ENCODE measurements at regions not wholly inside any gene's neighbourhood (a gene's known extent, or its start where the extent isn't known, plus 50 kb on each side); places are given as distances from the start of the nearest gene placed in this dataset.

DNA sequence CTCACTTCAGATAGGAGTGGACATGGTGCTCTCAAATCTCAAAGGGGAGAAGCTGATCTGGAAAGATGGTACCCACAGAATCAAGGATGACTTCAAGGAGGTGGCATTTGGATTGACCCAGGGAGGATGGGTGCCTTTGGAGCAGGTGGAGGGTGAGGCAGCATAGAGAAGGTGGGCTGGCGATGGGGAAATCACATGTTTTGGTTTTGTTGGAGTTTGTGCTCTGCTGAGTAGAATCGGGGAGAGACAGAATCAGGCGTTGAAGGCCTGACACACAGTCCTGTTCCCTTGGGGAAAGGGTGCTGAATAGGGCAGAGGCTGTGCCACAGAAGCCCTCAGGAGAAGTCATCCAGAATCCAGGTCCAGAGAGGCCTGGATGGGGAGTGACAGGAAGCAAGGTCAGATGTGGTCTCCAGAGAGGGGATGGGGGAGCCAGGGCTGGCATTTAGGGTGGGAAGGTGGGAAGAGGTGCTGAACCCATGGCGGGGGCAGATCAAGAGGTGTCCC, 291.1 kb downstream of the GLRX3 start:
- DNase-seq (ENCODE audit: insufficient read length, low spot score), result no peak
- FAIRE-seq, result no peak
- TF ChIP-seq, protein P1, sequence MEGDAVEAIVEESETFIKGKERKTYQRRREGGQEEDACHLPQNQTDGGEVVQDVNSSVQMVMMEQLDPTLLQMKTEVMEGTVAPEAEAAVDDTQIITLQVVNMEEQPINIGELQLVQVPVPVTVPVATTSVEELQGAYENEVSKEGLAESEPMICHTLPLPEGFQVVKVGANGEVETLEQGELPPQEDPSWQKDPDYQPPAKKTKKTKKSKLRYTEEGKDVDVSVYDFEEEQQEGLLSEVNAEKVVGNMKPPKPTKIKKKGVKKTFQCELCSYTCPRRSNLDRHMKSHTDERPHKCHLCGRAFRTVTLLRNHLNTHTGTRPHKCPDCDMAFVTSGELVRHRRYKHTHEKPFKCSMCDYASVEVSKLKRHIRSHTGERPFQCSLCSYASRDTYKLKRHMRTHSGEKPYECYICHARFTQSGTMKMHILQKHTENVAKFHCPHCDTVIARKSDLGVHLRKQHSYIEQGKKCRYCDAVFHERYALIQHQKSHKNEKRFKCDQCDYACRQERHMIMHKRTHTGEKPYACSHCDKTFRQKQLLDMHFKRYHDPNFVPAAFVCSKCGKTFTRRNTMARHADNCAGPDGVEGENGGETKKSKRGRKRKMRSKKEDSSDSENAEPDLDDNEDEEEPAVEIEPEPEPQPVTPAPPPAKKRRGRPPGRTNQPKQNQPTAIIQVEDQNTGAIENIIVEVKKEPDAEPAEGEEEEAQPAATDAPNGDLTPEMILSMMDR (IDR thresholded peaks at IDR 0.05; ENCODE audit: insufficient read depth, missing control alignments), result no peak

DNA sequence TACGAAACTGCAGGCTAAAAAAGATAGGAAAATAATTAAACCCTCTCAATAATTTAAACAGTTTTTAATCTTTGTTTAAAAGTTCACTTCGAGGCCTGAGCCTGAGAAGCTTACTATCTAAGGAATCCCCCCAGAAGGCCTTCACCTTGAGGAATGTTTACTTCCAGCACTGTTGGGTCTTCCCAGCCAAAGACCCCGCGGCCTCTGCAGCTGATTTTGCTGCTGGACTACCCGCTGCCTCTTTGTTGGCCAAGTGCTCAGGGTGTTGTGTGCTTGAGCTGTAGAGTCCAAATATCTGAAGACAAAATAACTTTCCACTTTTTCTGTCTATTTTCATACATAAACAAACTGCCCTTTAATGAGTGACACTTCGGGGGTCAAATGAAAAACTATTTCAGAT, 292.7 kb downstream of the GLRX3 start:
- DNase-seq (ENCODE audit: insufficient read length, low spot score) (no peak), FAIRE-seq (no peak)
- TF ChIP-seq, protein P1 (IDR thresholded peaks at IDR 0.05; ENCODE audit: insufficient read depth, missing control alignments), result no peak

DNA sequence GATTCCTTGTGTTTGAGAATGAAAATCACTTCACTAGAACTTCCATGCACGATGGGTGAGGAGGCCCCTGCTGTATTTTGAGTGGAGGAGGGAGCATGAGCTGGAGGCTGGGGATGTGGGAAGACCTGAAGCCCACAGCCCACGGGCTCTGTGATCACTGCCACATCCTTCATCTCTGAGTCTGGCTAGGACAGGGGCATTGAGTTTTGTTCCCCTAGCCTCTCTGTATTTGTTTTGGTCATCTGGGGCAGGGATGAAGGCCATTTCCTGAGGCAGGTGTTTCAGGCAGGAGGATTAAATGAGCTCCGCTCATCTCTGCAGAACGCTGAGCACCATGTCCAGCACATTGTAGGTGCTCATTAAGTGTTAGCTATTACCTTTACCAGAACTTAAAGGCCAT, 293.6 kb downstream of the GLRX3 start:
- TF ChIP-seq, protein P1 (IDR thresholded peaks at IDR 0.05; ENCODE audit: insufficient read depth, missing control alignments), result no peak
- no peak for FAIRE-seq
- no peak for DNase-seq (ENCODE audit: insufficient read length, low spot score)

DNA sequence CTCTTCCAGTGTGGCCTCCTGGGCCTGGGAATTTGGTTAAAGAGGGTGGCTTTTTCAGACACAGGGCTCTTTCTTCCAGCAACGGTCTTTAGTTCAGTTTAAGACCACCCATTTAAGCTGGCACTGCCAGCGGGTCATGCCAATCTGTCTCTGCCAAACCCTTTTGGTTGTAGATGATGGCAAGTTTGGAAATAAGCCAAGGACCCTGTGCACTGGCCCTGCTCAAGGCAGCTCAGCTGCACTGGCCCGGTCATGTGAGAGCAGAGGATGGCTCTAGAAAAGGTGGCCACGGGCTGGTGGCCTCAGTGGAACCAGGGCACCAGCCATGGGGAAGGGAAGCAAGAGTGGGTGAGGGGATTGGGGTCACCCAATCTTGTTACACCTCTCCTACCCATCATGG, 294.1 kb downstream of the GLRX3 start:
- FAIRE-seq, result no peak
- DNase-seq (ENCODE audit: insufficient read length, low spot score), result no peak
- TF ChIP-seq, protein P1 (IDR thresholded peaks at IDR 0.05; ENCODE audit: insufficient read depth, missing control alignments), result no peak

DNA sequence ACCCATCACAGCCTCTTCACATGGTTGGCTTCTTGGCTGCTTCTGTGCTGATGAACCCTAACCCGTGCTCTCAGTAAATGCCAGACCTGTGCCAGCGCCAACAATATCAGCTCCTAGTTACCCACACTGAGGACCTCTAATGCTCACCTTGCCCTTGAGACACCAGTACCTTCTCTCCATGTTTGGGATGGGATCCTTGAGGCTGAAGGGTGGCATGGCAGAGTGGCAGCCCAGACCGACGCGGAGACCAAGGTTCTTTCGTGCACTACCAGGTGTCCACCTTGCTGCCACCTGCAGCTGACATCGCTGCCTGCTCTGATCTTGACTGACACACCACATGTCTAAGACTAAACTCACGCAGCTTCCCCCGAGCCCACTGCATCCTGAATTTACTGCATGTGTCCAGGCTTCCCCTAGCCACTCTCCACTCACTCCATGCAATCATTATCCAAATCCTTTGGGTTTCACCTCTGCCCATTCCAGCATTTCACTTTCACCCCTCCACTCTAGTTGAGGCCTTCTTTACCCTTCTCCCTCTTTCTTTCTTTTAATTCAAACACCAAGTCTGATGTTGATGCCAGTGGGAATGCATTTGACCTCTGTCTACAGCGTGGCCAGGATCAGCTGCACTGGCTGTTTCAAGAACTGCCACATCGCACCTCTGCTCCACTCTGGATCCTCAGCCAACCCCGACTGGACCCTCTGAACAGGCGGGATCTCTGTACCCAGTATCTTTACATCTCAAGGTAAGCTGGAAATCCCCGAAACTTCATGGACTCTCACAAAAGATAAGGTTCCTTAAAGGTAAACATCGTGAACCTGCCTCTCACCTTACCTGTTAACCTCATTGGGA, 294.9 kb downstream of the GLRX3 start:
- FAIRE-seq (no peak), DNase-seq (ENCODE audit: insufficient read length, low spot score) (no peak)
- TF ChIP-seq, protein P1 (IDR thresholded peaks at IDR 0.05; ENCODE audit: insufficient read depth, missing control alignments), result no peak

DNA sequence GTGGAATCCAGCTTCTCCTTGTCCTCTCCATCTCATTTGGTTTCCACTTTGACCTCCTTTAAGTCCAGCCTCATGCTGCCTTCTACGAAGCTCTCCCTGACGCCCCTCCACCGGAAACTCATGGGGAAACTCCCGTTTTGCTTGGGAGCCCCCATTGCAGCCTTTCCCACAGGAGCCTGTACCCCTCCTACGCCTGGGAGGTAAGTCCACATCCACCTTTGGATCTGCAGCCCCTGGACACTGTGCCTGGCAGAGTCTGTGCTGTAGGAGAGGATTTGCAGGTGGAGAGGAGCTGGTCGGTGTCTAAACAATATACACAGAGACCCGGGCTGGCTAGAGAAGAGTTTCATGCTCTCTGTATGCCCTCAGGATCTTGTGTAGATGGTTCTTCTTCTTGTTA, 296.1 kb downstream of the GLRX3 start:
- DNase-seq (ENCODE audit: insufficient read length, low spot score) (no peak), FAIRE-seq (no peak)
- TF ChIP-seq, protein P1 (IDR thresholded peaks at IDR 0.05; ENCODE audit: insufficient read depth, missing control alignments), result no peak

DNA sequence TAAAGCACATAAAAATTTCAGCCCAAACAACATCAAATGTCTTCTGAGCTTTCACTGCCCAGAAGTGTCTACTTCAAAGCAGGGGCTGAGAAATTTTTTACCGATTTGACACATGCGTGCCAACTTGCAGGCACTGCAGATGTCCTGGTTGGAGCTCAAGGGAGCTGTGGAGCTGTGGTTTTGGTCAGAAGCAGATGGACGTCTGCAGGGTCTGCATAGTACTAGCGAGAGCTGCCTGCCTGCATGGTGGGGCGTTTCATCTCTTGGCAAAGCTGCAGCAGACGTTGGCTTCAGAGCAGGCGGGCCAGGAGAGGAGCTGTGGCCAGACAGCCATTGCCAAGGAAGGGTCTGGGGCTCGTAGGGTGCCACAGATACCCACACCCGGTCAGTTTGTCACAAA, 296.7 kb downstream of the GLRX3 start:
- DNase-seq (ENCODE audit: insufficient read length, low spot score) (no peak), FAIRE-seq (no peak)
- TF ChIP-seq, protein P1 (IDR thresholded peaks at IDR 0.05; ENCODE audit: insufficient read depth, missing control alignments), result no peak

Data from D721Med (cell line).